NCI-H345 treated with DMSO at 0.1 percent for 48 hours (cell line): ENCODE measurements at regions not wholly inside any gene's neighbourhood (a gene's known extent, or its start where the extent isn't known, plus 50 kb on each side); places are given as distances from the start of the nearest gene placed in this dataset.

Experiments
- DNase-seq: peaks from one replicate; lab custom pipeline; 2025; ENCODE audit not compliant: unreplicated experiment; lab: John Stamatoyannopoulos, UW

GRCh38 chr6:105966481-105966880 lies 119.7 kb upstream of the PRDM1 start:
- DNase-seq = no peak

GRCh38 chr6:105964979-105965760 lies 121.0 kb upstream of the PRDM1 start:
- no peak for DNase-seq

- no peak for DNase-seq
Observed at GRCh38 chr6:105954148-105954547, 132.0 kb upstream of the PRDM1 start.

GRCh38 chr6:105952772-105953690 lies 133.1 kb upstream of the PRDM1 start:
- DNase-seq = no peak

GRCh38 chr6:105952326-105952725 lies 133.8 kb upstream of the PRDM1 start:
- DNase-seq = no peak

- DNase-seq = no peak
Observed at GRCh38 chr6:105951322-105951721, 134.8 kb upstream of the PRDM1 start.

GRCh38 chr6:105949869-105950268 lies 136.3 kb upstream of the PRDM1 start:
- DNase-seq = no peak

- DNase-seq = no peak
Observed at GRCh38 chr6:105943514-105943913, 142.6 kb upstream of the PRDM1 start.

- DNase-seq = no peak
Observed at GRCh38 chr6:105941621-105942412, 144.3 kb upstream of the PRDM1 start.

GRCh38 chr6:105940990-105941389 lies 145.1 kb upstream of the PRDM1 start:
- DNase-seq = peak; percentile 0

- no peak for DNase-seq
Observed at GRCh38 chr6:105936972-105937371, 149.2 kb upstream of the PRDM1 start.

- no peak for DNase-seq
Observed at GRCh38 chr6:105935416-105935815, 150.7 kb upstream of the PRDM1 start.

GRCh38 chr6:105934708-105935107 lies 151.4 kb upstream of the PRDM1 start:
- DNase-seq = no peak

GRCh38 chr6:105932440-105932839 lies 153.7 kb upstream of the PRDM1 start:
- DNase-seq = no peak

- no peak for DNase-seq
Observed at GRCh38 chr6:105929626-105930025, 156.5 kb upstream of the PRDM1 start.

GRCh38 chr6:105926318-105926717 lies 159.8 kb upstream of the PRDM1 start:
- no peak for DNase-seq

GRCh38 chr6:105925706-105926105 lies 160.4 kb upstream of the PRDM1 start:
- DNase-seq = no peak

GRCh38 chr6:105921781-105922180 lies 164.4 kb upstream of the PRDM1 start:
- DNase-seq = no peak

- DNase-seq = no peak
Observed at GRCh38 chr6:105920071-105920470, 166.1 kb upstream of the PRDM1 start.

GRCh38 chr6:105917038-105917695 lies 169.0 kb upstream of the PRDM1 start:
- no peak for DNase-seq
